ENCODE measurements at regions not wholly inside any gene's neighbourhood (a gene's known extent, or its start where the extent isn't known, plus 50 kb on each side); places are given as distances from the start of the nearest gene placed in this dataset.
"Not testable (repeated sequence)": the region's sequence is repeated elsewhere in the genome, so short reads cannot be mapped to it uniquely, and the experiment has no call there.

- DNase-seq: not testable (repeated sequence)
These were observed 91.1 kb upstream of the HS3ST2 start for GRCh38 chr16:22722551-22723541.

GRCh38 chr16:22726868-22727267, 87.1 kb upstream of the HS3ST2 start:
- DNase-seq: no peak

GRCh38 chr16:22727285-22728166, 86.4 kb upstream of the HS3ST2 start:
- DNase-seq: no peak

GRCh38 chr16:22728167-22728836, 85.7 kb upstream of the HS3ST2 start:
- no peak for DNase-seq

GRCh38 chr16:22732400-22732799, 81.6 kb upstream of the HS3ST2 start:
- no peak for DNase-seq

- no peak for DNase-seq
These were observed 81.0 kb upstream of the HS3ST2 start for GRCh38 chr16:22732959-22733358.

- no peak for DNase-seq
These were observed 79.6 kb upstream of the HS3ST2 start for GRCh38 chr16:22734368-22734767.

- DNase-seq: no peak
These were observed 77.2 kb upstream of the HS3ST2 start for GRCh38 chr16:22736791-22737190.

GRCh38 chr16:22739077-22739476, 74.9 kb upstream of the HS3ST2 start:
- no peak for DNase-seq

- no peak for DNase-seq
These were observed 70.6 kb upstream of the HS3ST2 start for GRCh38 chr16:22743401-22743800.

- no peak for DNase-seq
These were observed 62.8 kb upstream of the HS3ST2 start for GRCh38 chr16:22751104-22751667.

GRCh38 chr16:22751685-22752084, 62.3 kb upstream of the HS3ST2 start:
- DNase-seq: no peak

- no peak for DNase-seq
These were observed 60.5 kb upstream of the HS3ST2 start for GRCh38 chr16:22753451-22753850.

- no peak for DNase-seq
These were observed 59.4 kb upstream of the HS3ST2 start for GRCh38 chr16:22754577-22754976.

- no peak for DNase-seq
These were observed 56.8 kb upstream of the HS3ST2 start for GRCh38 chr16:22757202-22757601.

GRCh38 chr16:22762486-22762885, 51.5 kb upstream of the HS3ST2 start:
- no peak for DNase-seq

GRCh38 chr16:22763437-22764080, 50.4 kb upstream of the HS3ST2 start:
- no peak for DNase-seq
